K562 (cell line): ENCODE measurements at regions not wholly inside any gene's neighbourhood (a gene's known extent, or its start where the extent isn't known, plus 50 kb on each side); places are given as distances from the start of the nearest gene placed in this dataset.
"Not testable (repeated sequence)": the region's sequence is repeated elsewhere in the genome, so short reads cannot be mapped to it uniquely, and the experiment has no call there.

Experiments used
- ATAC-seq: fragments of 200-7000 bp; cut with Tn5 transposase; 3 replicates; pipeline ENCODE4 v1.9.1; 2020; ENCODE audit warnings: moderate library complexity
- BruUV-seq: library from RNA; stranded (reverse); fragments of 400-500 nt; replicated peaks from 2 replicates; lab custom pipeline; 2021; lab: Mats Ljungman, UMichigan
- CTCF ChIA-PET: fragments of 300-600 bp; formaldehyde crosslinking; extraction: SDS; loops from one replicate; lab custom pipeline; 2021; ENCODE audit warnings: low intra/inter-chr PET ratio; lab: Yijun Ruan, JAX
- POLR2A ChIA-PET: fragments of 300-600, 350-650 bp; sonication (Branson Sonifier 250); formaldehyde crosslinking; extraction: SDS; loops from one replicate; lab custom pipeline; 2021; ENCODE audit warnings: antibody characterized with exemption, inconsistent platforms; lab: Yijun Ruan, JAX
- DNase-seq, 4 experiments: peaks; one replicate each; pipeline versions ENCODE4 v3.0.0 to v3.0.0-alpha.2; 2011 to 2018; ENCODE audit warnings: low spot score in 3 of 4, mixed read lengths in 3 of 4; ENCODE audit errors: extremely low read depth in 1 of 4
- FAIRE-seq: peaks from 2 replicates; lab custom pipeline; 2011; peaks lifted over from hg19 to GRCh38; lab: Jason Lieb, UNC
- H2AFZ ChIP-seq: 2 replicates; pipeline ENCODE4 v1.6.0; 2011; ENCODE audit warnings: low read depth, low read length, control low read depth, inconsistent platforms
- H3K27ac ChIP-seq: fragments of 200-600 bp; 3 replicates; pipeline ENCODE4 v1.8.0; 2011; ENCODE audit warnings: low read depth, mild to moderate bottlenecking, control low read depth, inconsistent platforms, low read length, moderate library complexity, mixed read lengths; ENCODE audit errors: extremely low read depth
- H3K27me3 ChIP-seq, 2 experiments: fragments of 300-600 bp in 1 of 2; 2 replicates in 1 of 2; 3 replicates in 1 of 2; pipeline versions ENCODE4 v1.6.0 to v1.8.0; 2011; ENCODE audit warnings: inconsistent platforms in 2 of 2, low read length in 2 of 2, mild to moderate bottlenecking in 1 of 2, mixed read lengths in 1 of 2, moderate library complexity in 1 of 2; ENCODE audit not compliant: control insufficient read depth in 2 of 2, insufficient read depth in 2 of 2
- H3K36me3 ChIP-seq: fragments of 300-600 bp; 3 replicates; pipeline ENCODE4 v1.8.0; 2011; ENCODE audit warnings: mild to moderate bottlenecking, low read length, inconsistent platforms; ENCODE audit not compliant: control insufficient read depth, insufficient read depth
- H3K4me1 ChIP-seq, 2 experiments: fragments of 200-600 bp in 1 of 2; replicated peaks in 1 of 2; 2 replicates in 1 of 2; 3 replicates in 1 of 2; pipeline versions ENCODE4 v1.5.1 to v1.8.0; 2011; ENCODE audit warnings: inconsistent platforms in 2 of 2, low read length in 2 of 2, mild to moderate bottlenecking in 1 of 2, mixed read lengths in 1 of 2, moderate library complexity in 1 of 2; ENCODE audit not compliant: control insufficient read depth in 2 of 2, insufficient read depth in 2 of 2
- H3K4me2 ChIP-seq: 2 replicates; pipeline ENCODE4 v1.6.1; 2011; ENCODE audit warnings: low read length, control low read depth, inconsistent platforms, mixed read lengths; ENCODE audit not compliant: insufficient read depth
- H3K4me3 ChIP-seq: fragments of 200-600 bp; sonication (generic), shearing (Covaris generic); 2 replicates; pipeline ENCODE4 v1.5.1; 2016; ENCODE audit warnings: control low read depth, inconsistent platforms
- H3K79me2 ChIP-seq: fragments of 200-600 bp; 3 replicates; pipeline ENCODE4 v1.8.0; 2011; ENCODE audit warnings: low read length, inconsistent platforms; ENCODE audit not compliant: control insufficient read depth, insufficient read depth
- H3K9ac ChIP-seq, 2 experiments: 2 replicates each; pipeline versions ENCODE4 v1.6.0 to v1.6.1; 2011; ENCODE audit warnings: low read depth in 2 of 2, low read length in 2 of 2, control low read depth in 1 of 2, inconsistent platforms in 1 of 2, mild to moderate bottlenecking in 1 of 2, mixed read lengths in 1 of 2; ENCODE audit not compliant: insufficient read depth in 1 of 2
- H3K9me1 ChIP-seq: one replicate; pipeline ENCODE4 v1.6.0; 2011; ENCODE audit warnings: inconsistent platforms, mild to moderate bottlenecking, low read length, moderate library complexity; ENCODE audit not compliant: control insufficient read depth, insufficient read depth
- H3K9me3 ChIP-seq: replicated peaks from 2 replicates; pipeline ENCODE4 v1.5.1; 2011; ENCODE audit warnings: low read depth, low read length, inconsistent platforms; ENCODE audit not compliant: control insufficient read depth, insufficient read depth
- H4K20me1 ChIP-seq: replicated peaks from 2 replicates; pipeline ENCODE4 v1.6.1; 2011; ENCODE audit warnings: low read length, inconsistent platforms, mixed read lengths; ENCODE audit not compliant: control insufficient read depth, insufficient read depth
- BRD9 ChIP-seq: fragments of 450-650 bp; IDR thresholded peaks from 2 replicates; pipeline ENCODE4 v1.6.1; 2018; ENCODE audit warnings: low read depth; ENCODE audit not compliant: partially characterized antibody
- DMBX1 ChIP-seq: fragments of 250-450 bp; sonication (Bioruptor Pico); IDR thresholded peaks from 2 replicates; pipeline ENCODE4 v1.8.0; 2022; ENCODE audit warnings: inconsistent platforms, mild to moderate bottlenecking, moderate library complexity, borderline replicate concordance
- MYBL2 ChIP-seq, 2 experiments: fragments of 450-650 bp in 1 of 2; sonication (generic) in 1 of 2; formaldehyde crosslinking in 1 of 2; IDR thresholded peaks; 2 replicates each; pipeline versions ENCODE4 v1.6.1 to v1.8.1; 2017 to 2022; ENCODE audit warnings: borderline replicate concordance in 1 of 2, inconsistent platforms in 1 of 2, low read depth in 1 of 2, mild to moderate bottlenecking in 1 of 2, missing genetic modification reagents in 1 of 2, moderate library complexity in 1 of 2
- SREBF2 ChIP-seq: sonication (generic); formaldehyde crosslinking; IDR thresholded peaks from 2 replicates; pipeline ENCODE4 v1.4.0; 2020; ENCODE audit warnings: mild to moderate bottlenecking, missing genetic modification reagents
- ZFP36 ChIP-seq: fragments of 150-350 bp; IDR thresholded peaks from 2 replicates; pipeline ENCODE4 v1.6.1; 2018; ENCODE audit warnings: low read length, low read depth; ENCODE audit not compliant: partially characterized antibody
- WGBS: fragments of 100-300 bp; shearing (Covaris generic); methylation state at CpG from one replicate; pipeline ENCODE4 v1.1.6; 2016; ENCODE audit warnings: low coverage, mixed read lengths; ENCODE audit not compliant: insufficient coverage; ENCODE audit errors: missing lambda C conversion rate; 5-methylcytosine and 5-hydroxymethylcytosine counted together
- in situ Hi-C: fragments of 300-500 bp; cut with MboI; formaldehyde crosslinking; loops from 4 replicates; pipeline ENCODE4 v1.15.0; 2018; ENCODE audit warnings: inconsistent platforms, mixed read lengths
- intact Hi-C: fragments of 100-400 bp; cut with micrococcal nuclease; formaldehyde crosslinking; loops from 2 replicates; pipeline ENCODE4 v1.14.2; 2022

DNA sequence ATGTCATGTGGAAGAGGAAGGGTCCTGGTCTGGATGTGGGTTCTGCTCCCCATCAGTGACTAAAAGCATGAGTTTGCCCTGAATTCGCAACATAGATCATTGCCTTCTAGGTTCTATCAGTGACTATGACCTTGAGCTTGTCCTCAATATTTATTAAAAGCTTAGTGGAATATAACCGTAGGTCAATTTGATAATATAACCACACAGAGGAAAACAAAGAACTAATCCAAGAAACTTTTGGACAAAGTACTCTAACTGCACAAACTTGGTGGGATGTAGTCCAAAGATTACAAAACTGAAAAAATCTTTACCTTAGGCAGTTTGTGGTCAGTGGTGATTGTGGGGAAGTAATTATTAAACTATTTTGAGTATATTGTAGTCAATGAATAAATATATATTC lies 152.9 kb downstream of the CYP26A1 start:
- Histone ChIP-seq H3K27me3 (no peaks in the 10 kb centered on the region), H3K79me2 (no peaks in the 10 kb centered on the region)
- TF ChIP-seq ZFP36 (no peak), BRD9 (no peak), MYBL2 (IDR thresholded peaks at IDR 0.05; ENCODE audit: low read depth) (no peak), MYBL2 (CRISPR knock-in tag; IDR thresholded peaks at IDR 0.05; ENCODE audit: borderline replicate concordance) (no peak), DMBX1 (CRISPR knock-in tag) (no peak), SREBF2 (CRISPR knock-in tag) (no peak)
- TF ChIP-seq, all 486 proteins: peak for 0
- H3K9me1 ChIP-seq = no peaks in the 10 kb centered on the region
- H3K4me2 ChIP-seq = no peak overlapping the region
- no peak overlapping the region for H2AFZ ChIP-seq
- H3K27ac ChIP-seq = no peak overlapping the region
- FAIRE-seq (no peak), ATAC-seq (no peak), DNase-seq (no peak)
- in situ Hi-C loops = no loop called here
- POLR2A ChIA-PET = no interaction called here
- H3K4me1 ChIP-seq = no peaks in the 10 kb centered on the region
- no peaks in the 10 kb centered on the region for H3K36me3 ChIP-seq
- CTCF ChIA-PET = no interaction called here
- no peaks in the 10 kb centered on the region for H3K9me3 ChIP-seq
- 0% methylated on average over 2 of the region's 2 CpGs for WGBS
- BruUV-seq = no TSS peak
- intact Hi-C loops = loop anchor here (10.0 kb wide), 1 partner anchor 128 kb away; no protein-coding TSS in a partner anchor
- no peak overlapping the region for H3K4me3 ChIP-seq
- no peaks in the 10 kb centered on the region for H4K20me1 ChIP-seq
- H3K9ac ChIP-seq = no peak overlapping the region

- H3K79me2 ChIP-seq, H3K9me1 ChIP-seq, ATAC-seq, BruUV-seq, H2AFZ ChIP-seq, H3K27me3 ChIP-seq, H3K4me2 ChIP-seq, FAIRE-seq, POLR2A ChIA-PET, H4K20me1 ChIP-seq, H3K4me3 ChIP-seq, DNase-seq, intact Hi-C loops, H3K4me1 ChIP-seq, CTCF ChIA-PET, H3K27ac ChIP-seq, H3K9me3 ChIP-seq, H3K36me3 ChIP-seq, in situ Hi-C loops, H3K9ac ChIP-seq: not testable (repeated sequence)
- 5% methylated on average over 7 of the region's 7 CpGs for WGBS
Measured at GRCh38 chr10:93230596-93230995, 156.9 kb downstream of the CYP26A1 start.

- POLR2A ChIA-PET, in situ Hi-C loops: not testable (repeated sequence)
Measured at GRCh38 chr10:93232159-93232558, 158.5 kb downstream of the CYP26A1 start.

More at GRCh38 chr10:93232159-93232558, 158.5 kb downstream of the CYP26A1 start:
- ATAC-seq, H3K79me2 ChIP-seq, H3K36me3 ChIP-seq, H3K4me1 ChIP-seq, H3K27me3 ChIP-seq, BruUV-seq, H3K9me3 ChIP-seq, H3K4me3 ChIP-seq, intact Hi-C loops, H4K20me1 ChIP-seq, H3K4me2 ChIP-seq, CTCF ChIA-PET, H3K9ac ChIP-seq, H2AFZ ChIP-seq, H3K9me1 ChIP-seq, FAIRE-seq, H3K27ac ChIP-seq, DNase-seq: not testable (repeated sequence)
- WGBS = 0% methylated on average over 2 of the region's 2 CpGs
